ENCODE measurements at regions not wholly inside any gene's neighbourhood (a gene's known extent, or its start where the extent isn't known, plus 50 kb on each side); places are given as distances from the start of the nearest gene placed in this dataset.

- DNase-seq (ENCODE audit: low read depth in 2 of 2), result no peak
- no peak overlapping the region for H3K4me3 ChIP-seq (replicated peaks in 1 of 2; ENCODE audit: low read depth in 2 of 2, low read length in 2 of 2)
- no peak for TF ChIP-seq CTCF (IDR thresholded peaks at IDR 0.05; ENCODE audit: low read depth, low read length)
Observed at GRCh38 chr1:2920421-2921015, 100.7 kb upstream of the ACTRT2 start.

- H3K4me3 ChIP-seq (replicated peaks in 1 of 2; ENCODE audit: low read depth in 2 of 2, low read length in 2 of 2), result no peak overlapping the region
- no peak for DNase-seq (ENCODE audit: low read depth in 2 of 2)
- peak; percentile 4 for TF ChIP-seq CTCF (IDR thresholded peaks at IDR 0.05; ENCODE audit: low read depth, low read length)
Observed at GRCh38 chr1:2921970-2922686, 99.1 kb upstream of the ACTRT2 start.

GRCh38 chr1:2923351-2923750 is 97.9 kb upstream of the ACTRT2 start:
- no peak for TF ChIP-seq CTCF (IDR thresholded peaks at IDR 0.05; ENCODE audit: low read depth, low read length)
- DNase-seq (ENCODE audit: low read depth in 2 of 2), result no peak
- no peak overlapping the region for H3K4me3 ChIP-seq (replicated peaks in 1 of 2; ENCODE audit: low read depth in 2 of 2, low read length in 2 of 2)

- no peak for TF ChIP-seq CTCF (IDR thresholded peaks at IDR 0.05; ENCODE audit: low read depth, low read length)
- DNase-seq (ENCODE audit: low read depth in 2 of 2), result no peak
- H3K4me3 ChIP-seq (replicated peaks in 1 of 2; ENCODE audit: low read depth in 2 of 2, low read length in 2 of 2), result no peak overlapping the region
Observed at GRCh38 chr1:2925291-2925690, 96.0 kb upstream of the ACTRT2 start.

- no peak overlapping the region for H3K4me3 ChIP-seq (replicated peaks in 1 of 2; ENCODE audit: low read depth in 2 of 2, low read length in 2 of 2)
- no peak for DNase-seq (ENCODE audit: low read depth in 2 of 2)
- no peak for TF ChIP-seq CTCF (IDR thresholded peaks at IDR 0.05; ENCODE audit: low read depth, low read length)
Observed at GRCh38 chr1:2925918-2926317, 95.3 kb upstream of the ACTRT2 start.

GRCh38 chr1:2926447-2927055 is 94.7 kb upstream of the ACTRT2 start:
- no peak for TF ChIP-seq CTCF (IDR thresholded peaks at IDR 0.05; ENCODE audit: low read depth, low read length)
- no peak for DNase-seq (ENCODE audit: low read depth in 2 of 2)
- H3K4me3 ChIP-seq (replicated peaks in 1 of 2; ENCODE audit: low read depth in 2 of 2, low read length in 2 of 2), result no peak overlapping the region

Measured in cardiac fibroblast (primary cell).